ENCODE measurements at regions not wholly inside any gene's neighbourhood (a gene's known extent, or its start where the extent isn't known, plus 50 kb on each side); places are given as distances from the start of the nearest gene placed in this dataset.

- DNase-seq (ENCODE audit: extremely low spot score) = no peak
- TF ChIP-seq CTCF (IDR thresholded peaks at IDR 0.05; ENCODE audit: control extremely low read depth, extremely low read depth, low read depth, missing control alignments) = no peak
- CTCF ChIA-PET = no interaction called here
- POLR2A ChIA-PET = no interaction called here
These were observed 407.7 kb downstream of the PLPP3 start for GRCh38 chr1:56171670-56172069.

- DNase-seq (ENCODE audit: extremely low spot score) = no peak
These were observed 408.5 kb downstream of the PLPP3 start for GRCh38 chr1:56170784-56171320.

GRCh38 chr1:56169856-56170255 is 409.5 kb downstream of the PLPP3 start:
- CTCF ChIA-PET = interaction anchor here (0.9 kb wide), 1 partner anchor 8 kb away, joined by 3 read pairs; no protein-coding TSS in a partner anchor

More at GRCh38 chr1:56170784-56171320, 408.5 kb downstream of the PLPP3 start:
- TF ChIP-seq CTCF (IDR thresholded peaks at IDR 0.05; ENCODE audit: control extremely low read depth, extremely low read depth, low read depth, missing control alignments) = no peak
- ChIA-PET POLR2A (no interaction called here), CTCF (no interaction called here)

GRCh38 chr1:56168176-56168575 is 411.2 kb downstream of the PLPP3 start:
- CTCF ChIA-PET = interaction anchor here (1.7 kb wide), 1 partner anchor 51 kb away, joined by 3 read pairs; no protein-coding TSS in a partner anchor
- POLR2A ChIA-PET = no interaction called here
- no peak for TF ChIP-seq CTCF (IDR thresholded peaks at IDR 0.05; ENCODE audit: control extremely low read depth, extremely low read depth, low read depth, missing control alignments)
- DNase-seq (ENCODE audit: extremely low spot score) = no peak

More at GRCh38 chr1:56169856-56170255, 409.5 kb downstream of the PLPP3 start:
- no peak for DNase-seq (ENCODE audit: extremely low spot score)
- no peak for TF ChIP-seq CTCF (IDR thresholded peaks at IDR 0.05; ENCODE audit: control extremely low read depth, extremely low read depth, low read depth, missing control alignments)
- POLR2A ChIA-PET = no interaction called here

GRCh38 chr1:56167596-56167995 is 411.8 kb downstream of the PLPP3 start:
- DNase-seq (ENCODE audit: extremely low spot score) = no peak
- CTCF ChIA-PET = interaction anchor here (0.6 to 1.7 kb wide), 2 partner anchors 10 to 52 kb away, joined by 3 read pairs; no protein-coding TSS in a partner anchor
- POLR2A ChIA-PET = no interaction called here
- TF ChIP-seq CTCF (IDR thresholded peaks at IDR 0.05; ENCODE audit: control extremely low read depth, extremely low read depth, low read depth, missing control alignments) = no peak

- CTCF ChIA-PET = no interaction called here
- DNase-seq (ENCODE audit: extremely low spot score) = no peak
- no peak for TF ChIP-seq CTCF (IDR thresholded peaks at IDR 0.05; ENCODE audit: control extremely low read depth, extremely low read depth, low read depth, missing control alignments)
- POLR2A ChIA-PET = no interaction called here
These were observed 418.5 kb downstream of the PLPP3 start for GRCh38 chr1:56160773-56161315.

Measured in GM10248 (cell line).